Activated naive CD4-positive, alpha-beta T cell treated with anti-CD3 and anti-CD28 coated beads, Interleukin-2, amount 50 U/mL, for 16 hours (primary cell): ENCODE measurements at regions not wholly inside any gene's neighbourhood (a gene's known extent, or its start where the extent isn't known, plus 50 kb on each side); places are given as distances from the start of the nearest gene placed in this dataset.

ENCODE experiments used
- DNase-seq: peaks from one replicate; pipeline ENCODE4 v3.0.0-alpha.2; 2020

GRCh38 chr11:8340296-8340695, 76.6 kb upstream of the LMO1 start:
- no peak for DNase-seq

- no peak for DNase-seq
Measured at GRCh38 chr11:8339592-8340022, 75.9 kb upstream of the LMO1 start.

- DNase-seq = no peak
Measured at GRCh38 chr11:8338138-8338537, 74.5 kb upstream of the LMO1 start.

GRCh38 chr11:8337130-8337795, 73.6 kb upstream of the LMO1 start:
- DNase-seq = no peak

- no peak for DNase-seq
Measured at GRCh38 chr11:8336356-8337129, 72.9 kb upstream of the LMO1 start.

- no peak for DNase-seq
Measured at GRCh38 chr11:8335683-8336082, 72.0 kb upstream of the LMO1 start.

GRCh38 chr11:8335186-8335585, 71.5 kb upstream of the LMO1 start:
- no peak for DNase-seq

- no peak for DNase-seq
Measured at GRCh38 chr11:8333811-8334401, 70.2 kb upstream of the LMO1 start.

GRCh38 chr11:8333376-8333775, 69.7 kb upstream of the LMO1 start:
- DNase-seq = no peak

GRCh38 chr11:8332891-8333290, 69.2 kb upstream of the LMO1 start:
- no peak for DNase-seq

- no peak for DNase-seq
Measured at GRCh38 chr11:8332196-8332595, 68.5 kb upstream of the LMO1 start.

- no peak for DNase-seq
Measured at GRCh38 chr11:8331767-8332166, 68.1 kb upstream of the LMO1 start.

GRCh38 chr11:8330896-8331295, 67.2 kb upstream of the LMO1 start:
- DNase-seq = no peak

GRCh38 chr11:8330404-8330803, 66.7 kb upstream of the LMO1 start:
- no peak for DNase-seq

GRCh38 chr11:8329847-8330361, 66.2 kb upstream of the LMO1 start:
- no peak for DNase-seq

- no peak for DNase-seq
Measured at GRCh38 chr11:8329336-8329735, 65.7 kb upstream of the LMO1 start.

- peak; percentile 52 for DNase-seq
Measured at GRCh38 chr11:8328848-8329330, 65.2 kb upstream of the LMO1 start.

- DNase-seq = no peak
Measured at GRCh38 chr11:8328231-8328794, 64.6 kb upstream of the LMO1 start.

- DNase-seq = no peak
Measured at GRCh38 chr11:8327761-8328192, 64.1 kb upstream of the LMO1 start.

GRCh38 chr11:8326337-8326736, 62.7 kb upstream of the LMO1 start:
- DNase-seq = no peak

GRCh38 chr11:8325591-8326304, 62.1 kb upstream of the LMO1 start:
- DNase-seq = no peak

GRCh38 chr11:8323161-8323935, 59.7 kb upstream of the LMO1 start:
- no peak for DNase-seq
